Chondrocyte (in vitro differentiated cells): ENCODE measurements at regions not wholly inside any gene's neighbourhood (a gene's known extent, or its start where the extent isn't known, plus 50 kb on each side); places are given as distances from the start of the nearest gene placed in this dataset.

Experiments
- DNase-seq: peaks from one replicate; pipeline ENCODE4 v3.0.0; 2021; ENCODE audit warnings: mixed read lengths, low spot score
- H3K27ac Mint-ChIP-seq: one replicate; pipeline ENCODE4 v1.8.0; 2021; ENCODE audit warnings: mild to moderate bottlenecking, moderate library complexity, mixed read lengths; ENCODE audit not compliant: unreplicated experiment
- H3K27me3 Mint-ChIP-seq: 2 replicates; pipeline ENCODE4 v1.8.0; 2021; ENCODE audit warnings: low read depth, mixed read lengths
- H3K36me3 Mint-ChIP-seq: 2 replicates; pipeline ENCODE4 v1.8.0; 2021; ENCODE audit warnings: low read depth, mixed read lengths
- H3K4me1 Mint-ChIP-seq: 2 replicates; pipeline ENCODE4 v1.8.0; 2021; ENCODE audit warnings: low read depth, mild to moderate bottlenecking, mixed read lengths
- H3K4me3 Mint-ChIP-seq: one replicate; pipeline ENCODE4 v1.8.0; 2021; ENCODE audit warnings: mild to moderate bottlenecking, moderate library complexity, mixed read lengths; ENCODE audit not compliant: unreplicated experiment
- H3K9me3 Mint-ChIP-seq: 2 replicates; pipeline ENCODE4 v1.8.0; 2021; ENCODE audit warnings: low read depth, mixed read lengths
- CTCF ChIP-seq: fragments of 200-600 bp; sonication (generic); IDR thresholded peaks from 2 replicates; pipeline ENCODE4 v1.5.0; 2021; ENCODE audit warnings: antibody characterized with exemption, mild to moderate bottlenecking, moderate library complexity

DNA sequence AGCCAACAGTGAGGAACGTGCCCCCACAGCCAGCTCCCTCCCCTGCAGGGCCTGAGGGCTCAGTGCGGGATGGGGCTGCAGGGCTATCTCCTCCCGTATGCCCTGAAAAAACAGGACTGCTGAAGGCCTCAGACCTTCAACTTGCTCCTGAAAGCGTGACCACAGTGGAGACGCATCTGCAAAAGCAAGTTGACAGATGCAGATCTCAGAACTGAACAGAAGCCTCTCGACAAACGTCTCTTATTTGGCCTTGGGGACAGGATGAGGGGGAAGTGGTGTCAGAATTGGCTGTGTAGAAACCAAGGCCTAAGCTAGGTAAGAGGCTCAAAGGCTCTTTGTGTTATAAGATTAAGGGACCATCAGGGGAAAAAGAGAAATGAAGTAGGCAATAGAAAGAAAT is 120.7 kb upstream of the SLC22A23 start:
- no peaks in the 10 kb centered on the region for H3K27me3 Mint-ChIP-seq

DNA sequence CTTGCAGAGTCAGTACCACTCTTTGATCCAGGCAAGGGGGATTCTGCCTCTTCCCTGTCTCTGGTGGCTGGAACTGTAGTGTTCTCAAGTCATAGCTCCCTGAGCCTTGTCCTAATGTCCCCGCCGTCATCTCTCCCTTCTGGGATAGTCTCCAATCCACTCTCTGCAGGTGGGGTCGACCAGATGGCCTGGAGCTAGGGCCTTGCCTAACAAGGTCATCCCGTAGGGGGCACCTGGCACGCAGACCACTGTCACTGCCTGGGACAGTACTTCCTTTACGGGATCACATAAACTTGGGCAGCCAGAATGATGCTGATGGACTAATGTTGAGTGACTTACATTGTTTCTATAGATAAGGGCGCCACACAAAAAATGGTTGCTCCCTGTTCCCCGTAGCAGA is 118.9 kb upstream of the SLC22A23 start:
- Mint-ChIP-seq H3K27ac (no peak overlapping the region), H3K4me3 (no peak overlapping the region), H3K36me3 (no peaks in the 10 kb centered on the region), H3K9me3 (no peaks in the 10 kb centered on the region), H3K27me3 (no peaks in the 10 kb centered on the region), H3K4me1 (peaks cover 10% of the 10 kb centered on the region)
- no peak for DNase-seq
- no peak for TF ChIP-seq CTCF

More for the DNA sequence above, 120.7 kb upstream of the SLC22A23 start:
- Mint-ChIP-seq H3K4me3 (no peak overlapping the region), H3K36me3 (no peaks in the 10 kb centered on the region), H3K9me3 (no peaks in the 10 kb centered on the region), H3K4me1 (no peaks in the 10 kb centered on the region), H3K27ac (no peak overlapping the region)
- DNase-seq: no peak
- no peak for TF ChIP-seq CTCF

DNA sequence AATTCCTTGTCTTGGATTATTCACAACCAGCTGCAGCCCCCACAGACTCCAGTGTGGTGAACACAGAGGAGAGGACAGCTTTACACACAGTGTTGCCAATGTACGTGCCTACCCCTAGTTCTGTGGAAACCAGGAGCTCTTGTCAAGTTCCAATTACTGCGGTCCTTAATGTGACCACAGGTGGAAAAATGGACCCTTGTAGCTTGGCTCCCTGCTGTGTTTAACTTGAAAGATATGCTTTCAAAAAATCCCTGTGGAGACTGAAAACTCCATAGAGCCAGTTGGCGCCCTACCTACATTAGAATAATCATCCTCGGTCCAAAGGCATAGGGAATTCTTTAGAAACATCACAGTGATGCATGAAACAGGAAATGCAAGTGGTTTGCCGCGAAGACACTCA is 118.3 kb upstream of the SLC22A23 start:
- TF ChIP-seq CTCF: no peak
- no peak overlapping the region for H3K27ac Mint-ChIP-seq
- H3K4me1 Mint-ChIP-seq: peaks cover 10% of the 10 kb centered on the region
- no peaks in the 10 kb centered on the region for H3K36me3 Mint-ChIP-seq
- DNase-seq: no peak
- H3K27me3 Mint-ChIP-seq: no peaks in the 10 kb centered on the region
- no peaks in the 10 kb centered on the region for H3K9me3 Mint-ChIP-seq
- H3K4me3 Mint-ChIP-seq: no peak overlapping the region

- H3K27ac Mint-ChIP-seq: no peak overlapping the region
- DNase-seq: no peak
- no peaks in the 10 kb centered on the region for H3K36me3 Mint-ChIP-seq
- no peaks in the 10 kb centered on the region for H3K9me3 Mint-ChIP-seq
- H3K27me3 Mint-ChIP-seq: no peaks in the 10 kb centered on the region
- H3K4me1 Mint-ChIP-seq: peaks cover 14% of the 10 kb centered on the region
- no peak overlapping the region for H3K4me3 Mint-ChIP-seq
- TF ChIP-seq CTCF: no peak
Measured at GRCh38 chr6:3573670-3574069, 116.8 kb upstream of the SLC22A23 start.

- peaks cover 21% of the 10 kb centered on the region for H3K4me1 Mint-ChIP-seq
- H3K27ac Mint-ChIP-seq: no peak overlapping the region
- H3K9me3 Mint-ChIP-seq: no peaks in the 10 kb centered on the region
- no peak for DNase-seq
- no peak overlapping the region for H3K4me3 Mint-ChIP-seq
- H3K27me3 Mint-ChIP-seq: no peaks in the 10 kb centered on the region
- no peaks in the 10 kb centered on the region for H3K36me3 Mint-ChIP-seq
- TF ChIP-seq CTCF: no peak
Measured at GRCh38 chr6:3571836-3572235, 115.0 kb upstream of the SLC22A23 start.
